Activated CD8-positive, alpha-beta memory T cell treated with anti-CD3 and anti-CD28 coated beads, Interleukin-2, amount 50 U/mL, for 48 hours (primary cell): ENCODE measurements at regions not wholly inside any gene's neighbourhood (a gene's known extent, or its start where the extent isn't known, plus 50 kb on each side); places are given as distances from the start of the nearest gene placed in this dataset.

Source experiments
- DNase-seq: peaks from one replicate; pipeline ENCODE4 v3.0.0-alpha.2; 2020

DNA sequence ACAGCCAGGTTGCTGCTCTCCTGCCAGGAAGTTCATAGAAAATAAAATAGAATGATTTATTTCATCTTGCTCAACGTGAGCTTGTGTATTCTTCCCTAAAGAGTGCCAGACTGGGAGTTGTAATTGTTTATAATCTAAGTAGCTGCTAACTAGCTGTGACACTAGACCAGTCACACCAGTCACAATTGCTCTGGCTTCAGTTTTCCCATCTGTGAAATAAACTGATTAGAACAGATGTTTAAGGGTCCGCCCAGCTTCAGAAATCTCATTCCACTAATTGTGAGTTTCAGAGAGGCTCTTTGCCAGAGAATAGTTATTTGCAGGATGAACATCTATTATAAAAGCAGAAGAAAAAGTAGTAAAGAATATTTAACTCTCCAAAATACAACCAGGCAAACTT is 55.6 kb upstream of the ZDHHC17 start:
- no peak for DNase-seq

DNA sequence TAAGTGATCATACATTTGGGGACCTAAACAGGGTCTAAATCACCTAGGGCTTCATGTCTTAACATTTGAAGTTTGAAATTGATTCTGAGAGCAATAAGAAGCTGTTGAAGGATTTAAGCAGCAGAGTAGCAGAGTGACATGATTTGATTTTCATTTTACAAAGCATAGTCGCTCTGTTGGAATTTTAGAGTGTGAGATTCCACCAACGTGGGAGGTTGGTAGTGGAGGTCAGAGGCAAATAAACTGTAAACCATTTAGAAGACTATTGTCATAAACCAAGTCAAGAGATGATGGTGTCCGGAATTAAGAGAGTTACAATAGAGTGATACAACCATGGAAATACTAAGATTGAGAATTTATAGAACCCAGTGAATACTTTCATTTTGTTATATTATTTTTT is 52.7 kb upstream of the ZDHHC17 start:
- DNase-seq: no peak

DNA sequence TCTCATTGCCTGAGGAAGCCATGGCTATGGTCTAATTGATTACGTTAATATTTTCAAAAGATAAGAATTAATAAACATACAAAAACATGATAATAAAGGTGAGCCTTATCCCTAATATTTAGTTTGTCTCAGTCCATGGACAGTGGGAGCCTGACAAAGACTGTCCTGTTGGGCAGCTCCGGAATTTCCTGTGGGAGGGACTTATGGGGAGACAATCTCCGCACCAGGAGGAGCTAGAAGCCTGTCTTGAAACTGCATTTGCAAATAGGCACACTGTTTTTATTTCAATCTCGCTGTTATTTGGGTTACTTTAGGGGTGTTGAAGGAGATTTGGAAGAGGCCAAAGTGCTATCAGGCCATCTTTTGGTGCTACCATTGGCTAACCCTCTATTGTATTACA is 50.8 kb upstream of the ZDHHC17 start:
- no peak for DNase-seq

DNA sequence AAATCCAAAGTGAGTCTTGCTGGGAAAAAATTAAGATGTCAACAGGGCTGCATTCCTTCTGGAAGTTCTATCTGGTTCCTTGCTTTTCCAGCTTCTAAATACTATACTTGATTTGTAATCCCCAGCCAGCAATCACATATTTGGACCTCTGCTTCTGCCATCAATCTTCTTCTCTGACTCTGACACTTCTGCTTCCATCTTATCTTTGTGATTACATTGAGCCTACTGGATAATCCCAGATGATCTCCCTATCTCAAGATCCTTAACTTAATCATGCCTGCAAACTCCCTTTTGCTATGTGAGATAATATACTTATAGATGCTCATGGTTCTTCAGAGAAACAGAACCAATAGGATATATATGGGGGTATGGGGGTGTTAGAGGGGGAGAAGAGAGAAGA is 49.9 kb upstream of the ZDHHC17 start:
- DNase-seq: no peak
